ENCODE measurements at regions not wholly inside any gene's neighbourhood (a gene's known extent, or its start where the extent isn't known, plus 50 kb on each side); places are given as distances from the start of the nearest gene placed in this dataset.

- TF ChIP-seq EZH2phosphoT487 (IDR thresholded peaks at IDR 0.05; ENCODE audit: low read depth): no peak
- Histone ChIP-seq H3K9ac (ENCODE audit: low read length) (no peak overlapping the region), H4K20me1 (ENCODE audit: insufficient read depth, low read length) (no peaks in the 10 kb centered on the region), H3K4me3 (ENCODE audit: low read length) (no peak overlapping the region), H3K9me3 (ENCODE audit: insufficient read depth, low read length) (no peaks in the 10 kb centered on the region), H3K27me3 (ENCODE audit: low read depth, low read length) (no peaks in the 10 kb centered on the region), H2AFZ (ENCODE audit: low read depth, low read length) (no peak overlapping the region), H3K79me2 (ENCODE audit: low read length) (no peaks in the 10 kb centered on the region), H3K4me2 (ENCODE audit: low read length) (no peak overlapping the region), H3K36me3 (replicated peaks; ENCODE audit: low read depth, low read length) (no peaks in the 10 kb centered on the region), H3K27ac (ENCODE audit: low read length) (no peak overlapping the region), H3K4me1 (ENCODE audit: low read length) (no peaks in the 10 kb centered on the region)
Measured at GRCh38 chr10:83214136-83214535, 925.2 kb upstream of the GHITM start.

GRCh38 chr10:83218205-83218604 lies 921.1 kb upstream of the GHITM start:
- Histone ChIP-seq H3K9ac (ENCODE audit: low read length) (no peak overlapping the region), H4K20me1 (ENCODE audit: insufficient read depth, low read length) (no peaks in the 10 kb centered on the region), H3K36me3 (replicated peaks; ENCODE audit: low read depth, low read length) (no peaks in the 10 kb centered on the region), H3K79me2 (ENCODE audit: low read length) (no peaks in the 10 kb centered on the region), H3K9me3 (ENCODE audit: insufficient read depth, low read length) (no peaks in the 10 kb centered on the region), H3K4me1 (ENCODE audit: low read length) (no peaks in the 10 kb centered on the region), H3K4me3 (ENCODE audit: low read length) (no peak overlapping the region), H3K27ac (ENCODE audit: low read length) (no peak overlapping the region), H3K4me2 (ENCODE audit: low read length) (no peak overlapping the region), H3K27me3 (ENCODE audit: low read depth, low read length) (no peaks in the 10 kb centered on the region), H2AFZ (ENCODE audit: low read depth, low read length) (no peak overlapping the region)
- TF ChIP-seq EZH2phosphoT487 (IDR thresholded peaks at IDR 0.05; ENCODE audit: low read depth) (no peak), CTCF (IDR thresholded peaks at IDR 0.05; ENCODE audit: low read depth, low read length) (no peak)

- TF ChIP-seq EZH2phosphoT487 (IDR thresholded peaks at IDR 0.05; ENCODE audit: low read depth): no peak
- no peak for TF ChIP-seq CTCF (IDR thresholded peaks at IDR 0.05; ENCODE audit: low read depth, low read length)
- no peaks in the 10 kb centered on the region for H3K36me3 ChIP-seq (replicated peaks; ENCODE audit: low read depth, low read length)
- H3K79me2 ChIP-seq (ENCODE audit: low read length): no peaks in the 10 kb centered on the region
- no peaks in the 10 kb centered on the region for H3K27me3 ChIP-seq (ENCODE audit: low read depth, low read length)
- no peak overlapping the region for H2AFZ ChIP-seq (ENCODE audit: low read depth, low read length)
- H3K4me2 ChIP-seq (ENCODE audit: low read length): no peak overlapping the region
- no peaks in the 10 kb centered on the region for H4K20me1 ChIP-seq (ENCODE audit: insufficient read depth, low read length)
- no peak overlapping the region for H3K9ac ChIP-seq (ENCODE audit: low read length)
- H3K4me1 ChIP-seq (ENCODE audit: low read length): no peaks in the 10 kb centered on the region
- no peaks in the 10 kb centered on the region for H3K9me3 ChIP-seq (ENCODE audit: insufficient read depth, low read length)
- no peak overlapping the region for H3K27ac ChIP-seq (ENCODE audit: low read length)
- H3K4me3 ChIP-seq (ENCODE audit: low read length): no peak overlapping the region
Measured at GRCh38 chr10:83222300-83222699, 917.0 kb upstream of the GHITM start.

- Histone ChIP-seq H3K79me2 (ENCODE audit: low read length) (no peaks in the 10 kb centered on the region), H3K9ac (ENCODE audit: low read length) (no peak overlapping the region), H3K27me3 (ENCODE audit: low read depth, low read length) (no peaks in the 10 kb centered on the region), H3K4me2 (ENCODE audit: low read length) (no peak overlapping the region), H3K4me3 (ENCODE audit: low read length) (no peak overlapping the region), H3K4me1 (ENCODE audit: low read length) (no peaks in the 10 kb centered on the region), H3K9me3 (ENCODE audit: insufficient read depth, low read length) (no peaks in the 10 kb centered on the region), H2AFZ (ENCODE audit: low read depth, low read length) (no peak overlapping the region), H3K36me3 (replicated peaks; ENCODE audit: low read depth, low read length) (no peaks in the 10 kb centered on the region), H3K27ac (ENCODE audit: low read length) (no peak overlapping the region), H4K20me1 (ENCODE audit: insufficient read depth, low read length) (no peaks in the 10 kb centered on the region)
- TF ChIP-seq CTCF (IDR thresholded peaks at IDR 0.05; ENCODE audit: low read depth, low read length) (no peak), EZH2phosphoT487 (IDR thresholded peaks at IDR 0.05; ENCODE audit: low read depth) (no peak)
Measured at GRCh38 chr10:83222832-83223742, 916.2 kb upstream of the GHITM start.
